Fibroblast of skin of abdomen (primary cell): ENCODE measurements at regions not wholly inside any gene's neighbourhood (a gene's known extent, or its start where the extent isn't known, plus 50 kb on each side); places are given as distances from the start of the nearest gene placed in this dataset.
"Not testable (repeated sequence)": the region's sequence is repeated elsewhere in the genome, so short reads cannot be mapped to it uniquely, and the experiment has no call there.

Source experiments
- DNase-seq: peaks from one replicate; pipeline ENCODE4 v3.0.0-alpha.2; 2013

GRCh38 chrX:1700757-1701156 lies 85.9 kb downstream of the ASMT start:
- no peak for DNase-seq

DNA sequence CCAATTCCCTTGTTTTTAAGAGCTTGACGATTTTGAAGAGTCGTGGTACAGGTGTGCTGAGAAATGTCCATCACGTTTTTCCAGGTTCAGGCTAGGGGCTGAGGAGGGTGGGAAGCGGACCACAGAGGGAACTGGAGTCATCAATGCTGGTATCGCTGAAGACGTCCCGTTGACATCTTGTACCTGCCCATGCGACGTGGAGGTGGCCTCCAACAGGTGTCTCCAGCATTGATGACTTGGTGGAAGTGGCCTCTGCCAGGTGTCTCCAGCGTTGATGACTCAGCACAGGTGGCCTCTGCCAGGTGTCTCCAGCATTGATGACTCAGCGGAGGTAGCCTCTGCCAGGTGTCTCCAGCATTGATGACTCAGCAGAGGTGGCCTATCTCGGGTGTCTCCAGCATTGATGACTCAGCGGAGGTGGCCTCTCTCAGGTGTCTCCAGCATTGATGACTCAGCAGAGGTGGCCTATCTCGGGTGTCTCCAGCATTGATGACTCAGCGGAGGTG lies 86.6 kb downstream of the ASMT start:
- DNase-seq = not testable (repeated sequence)

DNA sequence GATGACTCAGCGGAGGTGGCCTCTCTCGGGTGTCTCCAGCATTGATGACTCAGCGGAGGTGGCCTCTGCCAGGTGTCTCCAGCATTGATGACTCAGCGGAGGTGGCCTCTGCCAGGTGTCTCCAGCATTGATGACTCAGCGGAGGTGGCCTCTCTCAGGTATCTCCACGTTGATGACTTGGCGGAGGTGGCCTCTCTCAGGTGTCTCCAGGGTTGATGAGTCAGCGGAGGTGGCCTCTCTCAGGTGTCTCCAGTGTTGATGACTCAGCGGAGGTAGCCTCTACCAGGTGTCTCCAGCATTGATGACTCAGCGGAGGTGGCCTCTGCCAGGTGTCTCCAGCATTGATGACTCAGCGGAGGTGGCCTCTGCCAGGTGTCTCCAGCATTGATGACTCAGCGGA lies 87.3 kb downstream of the ASMT start:
- DNase-seq = not testable (repeated sequence)

DNA sequence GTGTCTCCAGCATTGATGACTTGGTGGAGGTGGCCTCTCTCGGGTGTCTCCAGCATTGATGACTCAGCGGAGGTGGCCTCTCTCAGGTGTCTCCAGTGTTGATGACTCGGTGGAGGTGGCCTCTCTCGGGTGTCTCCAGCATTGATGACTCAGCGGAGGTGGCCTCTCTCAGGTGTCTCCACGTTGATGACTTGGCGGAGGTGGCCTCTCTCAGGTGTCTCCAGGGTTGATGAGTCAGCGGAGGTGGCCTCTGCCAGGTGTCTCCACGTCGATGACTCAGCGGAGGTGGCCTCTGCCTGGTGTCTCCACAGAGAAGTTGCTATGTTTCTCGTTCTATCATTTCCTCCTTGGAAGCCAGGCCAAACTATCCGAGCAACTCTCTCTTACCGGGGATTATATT lies 87.7 kb downstream of the ASMT start:
- DNase-seq = not testable (repeated sequence)

DNA sequence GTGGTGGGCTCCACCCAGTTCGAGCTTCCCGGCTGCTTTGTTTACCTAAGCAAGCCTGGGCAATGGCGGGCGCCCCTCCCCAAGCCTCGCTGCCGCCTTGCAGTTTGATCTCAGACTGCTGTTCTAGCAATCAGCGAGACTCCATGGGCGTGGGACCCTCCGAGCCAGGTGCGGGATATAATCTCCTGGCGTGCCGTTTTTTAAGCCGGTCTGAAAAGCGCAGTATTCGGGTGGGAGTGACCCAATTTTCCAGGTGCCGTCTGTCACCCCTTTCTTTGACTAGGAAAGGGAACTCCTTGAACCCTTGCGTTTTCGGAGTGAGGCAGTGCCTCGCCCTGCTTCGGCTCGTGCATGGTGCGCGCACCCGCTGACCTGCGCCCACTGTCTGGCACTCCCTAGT lies 94.4 kb downstream of the ASMT start:
- not testable (repeated sequence) for DNase-seq

GRCh38 chrX:1713296-1713695 lies 98.4 kb downstream of the ASMT start:
- no peak for DNase-seq

DNA sequence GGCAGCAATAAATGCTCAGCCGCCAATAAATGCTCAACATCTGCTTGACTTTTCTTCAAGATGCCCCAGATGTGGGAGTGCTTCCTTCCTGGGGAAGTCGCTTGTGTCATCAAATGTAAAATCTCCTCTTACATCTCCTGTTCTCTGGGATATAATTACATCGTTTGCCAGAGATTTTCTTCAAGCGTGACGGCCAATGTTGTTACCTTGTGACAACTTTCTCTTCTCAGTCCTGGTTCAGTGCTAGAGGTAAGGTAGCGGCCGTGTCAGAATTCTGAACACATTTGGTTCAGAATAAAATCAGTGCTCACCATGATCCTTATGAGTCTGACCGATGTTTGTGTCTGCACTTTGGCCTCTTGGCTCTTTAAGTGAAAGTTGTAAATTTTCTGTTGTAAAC lies 102.5 kb downstream of the ASMT start:
- no peak for DNase-seq

DNA sequence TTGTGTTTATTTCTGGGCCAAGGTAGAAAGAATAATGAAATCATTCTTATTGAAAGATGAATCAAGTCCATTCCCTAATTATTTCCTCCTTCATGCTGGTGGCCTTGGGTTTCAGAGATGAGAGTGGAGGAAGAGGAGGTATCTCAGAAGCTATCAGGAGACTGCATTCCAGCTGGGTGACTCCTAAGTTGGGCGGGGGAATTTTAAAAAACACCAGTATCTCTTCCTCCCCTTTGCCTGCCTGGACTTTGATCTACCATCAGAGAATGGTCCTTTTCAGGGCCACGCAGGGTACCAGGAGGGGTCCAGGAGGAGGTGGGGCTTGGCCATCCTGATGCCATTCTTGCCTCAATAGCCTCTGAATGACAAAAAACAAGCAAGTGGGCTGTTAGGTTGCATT lies 104.4 kb downstream of the ASMT start:
- no peak for DNase-seq

- peak; percentile 61 for DNase-seq
Observed at GRCh38 chrX:1720836-1721235, 106.0 kb downstream of the ASMT start.

GRCh38 chrX:1725472-1725871 lies 110.6 kb downstream of the ASMT start:
- no peak for DNase-seq

- DNase-seq = peak; percentile 74
Observed at GRCh38 chrX:1727531-1728027, 112.7 kb downstream of the ASMT start.

GRCh38 chrX:1734806-1735205 lies 119.9 kb downstream of the ASMT start:
- peak; percentile 2 for DNase-seq

GRCh38 chrX:1741816-1742394 lies 127.0 kb downstream of the ASMT start:
- no peak for DNase-seq

DNA sequence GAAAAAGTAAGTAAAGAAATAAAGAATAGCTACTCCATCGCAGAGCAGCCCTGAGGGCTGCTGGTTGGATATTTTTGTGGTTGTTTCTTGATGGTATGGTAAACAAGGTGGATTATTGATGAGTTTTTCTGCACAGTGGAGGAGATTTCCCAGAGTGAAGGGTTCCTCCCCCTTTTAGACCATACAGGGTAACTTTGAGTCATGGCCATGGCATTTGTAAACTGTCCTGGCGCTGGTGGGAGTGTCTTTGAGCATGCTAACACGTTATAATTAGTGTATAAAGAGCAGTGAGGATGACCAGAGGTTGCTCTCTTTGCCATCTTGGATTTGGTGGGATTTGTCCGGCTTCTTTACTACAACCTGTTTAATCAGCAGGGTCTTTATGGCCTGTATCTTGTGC lies 128.2 kb downstream of the ASMT start:
- no peak for DNase-seq

- DNase-seq = no peak
Observed at GRCh38 chrX:1743663-1744062, 128.8 kb downstream of the ASMT start.

GRCh38 chrX:1748408-1748807 lies 133.5 kb downstream of the ASMT start:
- DNase-seq = no peak

DNA sequence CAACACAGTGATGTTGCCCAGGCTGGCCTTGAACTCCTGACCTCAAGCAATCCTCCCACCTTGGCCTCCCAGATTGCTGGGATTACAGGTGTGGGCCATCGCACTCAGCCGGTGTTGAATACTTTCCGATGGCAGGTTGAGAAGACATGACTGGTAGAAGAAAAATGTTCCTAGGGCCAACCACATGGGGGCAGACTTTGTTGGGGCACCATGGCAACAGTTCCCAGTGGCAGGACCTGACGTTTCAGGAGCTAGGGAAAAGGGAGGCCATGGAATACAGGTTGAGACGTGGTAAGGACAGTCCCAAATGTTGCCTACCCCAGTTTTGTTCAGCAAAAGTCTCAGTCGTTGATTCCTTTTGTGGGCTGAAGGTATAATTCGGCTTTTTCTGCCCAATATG lies 134.6 kb downstream of the ASMT start:
- no peak for DNase-seq

GRCh38 chrX:1750267-1750666 lies 135.4 kb downstream of the ASMT start:
- peak; percentile 4 for DNase-seq

DNA sequence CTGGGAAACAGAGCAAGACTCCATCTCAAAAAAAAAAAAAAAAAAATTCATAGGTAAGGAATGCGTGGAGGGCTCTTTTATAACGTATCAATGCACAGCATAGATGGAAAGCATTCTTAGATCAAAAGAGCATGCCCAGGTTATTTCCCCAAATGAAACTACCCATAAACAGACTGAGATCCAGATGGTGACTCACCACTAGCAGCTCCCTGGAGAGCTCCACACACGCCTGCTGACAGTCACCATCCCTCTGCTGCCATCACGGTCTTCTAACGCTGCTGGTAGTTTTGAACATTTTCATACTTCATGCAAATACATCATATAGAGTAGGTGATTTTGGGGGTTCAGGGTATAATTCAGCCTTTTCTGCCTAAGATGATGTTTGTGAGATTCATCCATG lies 136.9 kb downstream of the ASMT start:
- DNase-seq = peak; percentile 10

DNA sequence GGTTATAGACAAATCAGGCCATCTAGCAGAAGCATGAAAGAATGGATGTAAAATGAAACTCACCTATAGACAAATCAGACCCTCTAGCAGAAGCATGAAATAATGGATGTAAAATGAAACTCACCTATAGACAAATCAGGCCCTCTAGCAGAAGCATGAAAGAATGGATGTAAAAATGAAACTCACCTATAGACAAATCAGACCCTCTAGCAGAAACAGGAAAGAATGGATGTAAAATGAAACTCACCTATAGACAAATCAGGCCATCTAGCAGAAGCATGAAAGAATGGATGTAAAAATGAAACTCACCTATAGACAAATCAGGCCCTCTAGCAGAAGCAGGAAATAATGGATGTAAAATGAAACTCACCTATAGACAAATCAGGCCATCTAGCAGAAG lies 137.9 kb downstream of the ASMT start:
- DNase-seq = not testable (repeated sequence)

- peak; percentile 91 for DNase-seq
Observed at GRCh38 chrX:1754077-1754476, 139.2 kb downstream of the ASMT start.

DNA sequence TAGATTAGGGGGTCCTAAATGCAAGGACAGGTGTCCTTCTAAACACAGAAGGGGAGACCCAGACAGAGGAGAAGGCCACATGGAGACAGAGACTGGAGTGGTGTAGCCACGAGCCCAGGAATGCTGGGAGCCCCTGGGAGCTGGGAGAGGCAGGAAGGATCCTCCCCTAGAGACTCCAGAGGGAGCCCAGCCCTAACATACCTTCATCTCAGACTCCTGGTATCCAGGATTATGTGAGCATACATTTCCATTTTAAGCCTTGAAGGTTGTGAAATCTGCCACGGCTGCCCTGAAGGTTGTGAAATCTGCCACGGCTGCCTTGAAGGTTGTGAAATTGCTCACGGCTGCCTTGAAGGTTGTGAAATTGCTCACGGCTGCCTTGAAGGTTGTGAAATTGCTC lies 148.4 kb downstream of the ASMT start:
- DNase-seq = no peak

GRCh38 chrX:1764883-1765364 lies 150.1 kb downstream of the ASMT start:
- DNase-seq = not testable (repeated sequence)

DNA sequence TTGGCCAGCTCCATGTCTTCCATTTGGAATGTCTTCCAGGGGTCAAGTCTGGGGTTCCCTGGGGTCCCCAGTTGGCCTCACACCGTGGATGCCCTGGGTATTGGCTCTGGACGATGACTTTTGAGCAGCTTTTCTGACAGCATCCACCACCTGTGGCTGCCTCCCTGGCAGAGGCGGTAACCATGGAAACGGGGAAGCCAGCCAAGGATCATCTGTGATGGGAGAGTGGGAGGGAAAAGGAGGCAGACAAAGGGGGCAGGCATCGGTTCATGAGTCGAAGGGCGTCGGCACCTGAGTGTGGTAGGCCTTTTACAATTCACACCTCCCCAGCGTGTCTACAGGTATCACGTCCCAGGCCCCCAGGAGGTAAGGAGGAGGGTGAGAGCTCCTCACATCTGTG lies 152.2 kb downstream of the ASMT start:
- no peak for DNase-seq

GRCh38 chrX:1778817-1779216 lies 164.0 kb downstream of the ASMT start:
- DNase-seq = peak; percentile 19
